Neural progenitor cell (in vitro differentiated cells): ENCODE measurements at regions not wholly inside any gene's neighbourhood (a gene's known extent, or its start where the extent isn't known, plus 50 kb on each side); places are given as distances from the start of the nearest gene placed in this dataset.

Experiments used
- DNase-seq: peaks from one replicate; pipeline ENCODE4 v3.0.0-alpha.2; 2016; ENCODE audit warnings: low spot score
- H2AFZ ChIP-seq: fragments of 200-600 bp; sonication (generic); replicated peaks from 2 replicates; pipeline ENCODE4 v1.6.1; 2016; ENCODE audit warnings: antibody characterized with exemption
- H3F3A ChIP-seq: fragments of 200-600 bp; sonication (generic); 2 replicates; pipeline ENCODE4 v1.6.1; 2016; ENCODE audit warnings: antibody characterized with exemption, low read depth
- H3K27ac ChIP-seq: fragments of 200-600 bp; sonication (generic); 2 replicates; pipeline ENCODE4 v1.5.1; 2016; ENCODE audit warnings: mild to moderate bottlenecking
- H3K27me3 ChIP-seq: fragments of 200-600 bp; sonication (generic); 2 replicates; pipeline ENCODE4 v1.6.1; 2016; ENCODE audit warnings: mild to moderate bottlenecking, moderate library complexity
- H3K36me3 ChIP-seq: fragments of 200-600 bp; sonication (generic); 2 replicates; pipeline ENCODE4 v1.5.1; 2016
- H3K4me1 ChIP-seq: fragments of 200-600 bp; sonication (generic); 2 replicates; pipeline ENCODE4 v1.6.1; 2016; ENCODE audit warnings: mixed run types
- H3K4me2 ChIP-seq: fragments of 200-600 bp; sonication (generic); 2 replicates; pipeline ENCODE4 v1.6.1; 2016
- H3K4me3 ChIP-seq: fragments of 200-600 bp; sonication (generic); 2 replicates; pipeline ENCODE4 v1.5.1; 2016
- H3K79me2 ChIP-seq: fragments of 200-600 bp; sonication (generic); 2 replicates; pipeline ENCODE4 v1.6.1; 2016; ENCODE audit warnings: low read depth
- H3K9ac ChIP-seq: fragments of 200-600 bp; sonication (generic); 2 replicates; pipeline ENCODE4 v1.6.1; 2016
- H3K9me3 ChIP-seq: fragments of 200-600 bp; sonication (generic); 2 replicates; pipeline ENCODE4 v1.5.1; 2016; ENCODE audit warnings: low read depth
- H4K20me1 ChIP-seq: fragments of 200-600 bp; sonication (generic); 2 replicates; pipeline ENCODE4 v1.6.1; 2016; ENCODE audit warnings: low read depth
- H3K27ac Mint-ChIP-seq: 3 replicates; pipeline ENCODE4 v1.8.0; 2021; ENCODE audit warnings: mixed read lengths
- H3K27me3 Mint-ChIP-seq: 2 replicates; pipeline ENCODE4 v1.8.0; 2022; ENCODE audit warnings: low read depth, mild to moderate bottlenecking, inconsistent platforms, moderate library complexity, mixed read lengths; ENCODE audit not compliant: insufficient read depth
- H3K36me3 Mint-ChIP-seq: 3 replicates; pipeline ENCODE4 v1.8.0; 2021; ENCODE audit warnings: mixed read lengths
- H3K4me1 Mint-ChIP-seq: 3 replicates; pipeline ENCODE4 v1.8.0; 2021; ENCODE audit warnings: mixed read lengths
- H3K4me3 Mint-ChIP-seq: 3 replicates; pipeline ENCODE4 v1.8.0; 2021; ENCODE audit warnings: mild to moderate bottlenecking, moderate library complexity, mixed read lengths
- H3K9me3 Mint-ChIP-seq: 3 replicates; pipeline ENCODE4 v1.8.0; 2020; ENCODE audit warnings: mixed read lengths
- EZH2 ChIP-seq: fragments of 200-600 bp; sonication (generic); IDR thresholded peaks from 2 replicates; pipeline ENCODE4 v1.6.1; 2017; ENCODE audit warnings: antibody characterized with exemption, mild to moderate bottlenecking, moderate library complexity
- EZH2phosphoT487 ChIP-seq: fragments of 200-600 bp; sonication (generic); IDR thresholded peaks from 2 replicates; pipeline ENCODE4 v1.6.1; 2017; ENCODE audit warnings: antibody characterized with exemption
- TF ChIP-seq, protein P1 (sequence below): fragments of 200-600 bp; sonication (generic); IDR thresholded peaks from 2 replicates; pipeline ENCODE4 v1.5.1; 2017; ENCODE audit warnings: antibody characterized with exemption, mild to moderate bottlenecking

DNA sequence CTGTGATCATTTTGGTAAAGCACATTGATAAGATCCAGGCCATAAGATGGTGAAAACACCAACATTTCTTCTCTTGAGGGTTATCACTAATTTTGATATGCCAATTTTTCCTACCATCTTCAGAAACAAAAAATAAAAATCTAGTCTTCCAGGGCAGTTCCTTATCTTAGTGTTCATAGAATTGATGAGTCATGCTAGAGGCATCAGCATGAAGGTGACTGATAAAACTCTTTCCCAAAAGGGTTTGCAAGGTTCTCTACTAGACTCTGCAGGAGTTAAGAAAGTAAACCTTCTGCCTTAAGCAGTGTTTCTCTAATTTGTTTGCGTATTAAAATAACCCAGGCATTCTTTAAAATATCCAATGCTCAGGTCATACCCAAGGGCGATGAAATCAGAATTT lies 483.1 kb upstream of the CNTNAP2 start:
- no peaks in the 10 kb centered on the region for H3K4me1 ChIP-seq
- no peak overlapping the region for H2AFZ ChIP-seq
- no peak overlapping the region for H3K27ac ChIP-seq
- Mint-ChIP-seq H3K27me3 (no peaks in the 10 kb centered on the region), H3K9me3 (no peaks in the 10 kb centered on the region), H3K4me1 (no peaks in the 10 kb centered on the region), H3K27ac (no peak overlapping the region), H3K4me3 (no peak overlapping the region), H3K36me3 (no peaks in the 10 kb centered on the region)
- no peaks in the 10 kb centered on the region for H3K36me3 ChIP-seq
- no peaks in the 10 kb centered on the region for H4K20me1 ChIP-seq
- no peak for DNase-seq
- H3K9ac ChIP-seq, result no peak overlapping the region
- H3K79me2 ChIP-seq, result no peaks in the 10 kb centered on the region
- H3K4me3 ChIP-seq, result no peak overlapping the region
- H3F3A ChIP-seq, result no peaks in the 10 kb centered on the region
- H3K4me2 ChIP-seq, result no peak overlapping the region
- TF ChIP-seq EZH2 (no peak), EZH2phosphoT487 (no peak)
- TF ChIP-seq, protein P1, sequence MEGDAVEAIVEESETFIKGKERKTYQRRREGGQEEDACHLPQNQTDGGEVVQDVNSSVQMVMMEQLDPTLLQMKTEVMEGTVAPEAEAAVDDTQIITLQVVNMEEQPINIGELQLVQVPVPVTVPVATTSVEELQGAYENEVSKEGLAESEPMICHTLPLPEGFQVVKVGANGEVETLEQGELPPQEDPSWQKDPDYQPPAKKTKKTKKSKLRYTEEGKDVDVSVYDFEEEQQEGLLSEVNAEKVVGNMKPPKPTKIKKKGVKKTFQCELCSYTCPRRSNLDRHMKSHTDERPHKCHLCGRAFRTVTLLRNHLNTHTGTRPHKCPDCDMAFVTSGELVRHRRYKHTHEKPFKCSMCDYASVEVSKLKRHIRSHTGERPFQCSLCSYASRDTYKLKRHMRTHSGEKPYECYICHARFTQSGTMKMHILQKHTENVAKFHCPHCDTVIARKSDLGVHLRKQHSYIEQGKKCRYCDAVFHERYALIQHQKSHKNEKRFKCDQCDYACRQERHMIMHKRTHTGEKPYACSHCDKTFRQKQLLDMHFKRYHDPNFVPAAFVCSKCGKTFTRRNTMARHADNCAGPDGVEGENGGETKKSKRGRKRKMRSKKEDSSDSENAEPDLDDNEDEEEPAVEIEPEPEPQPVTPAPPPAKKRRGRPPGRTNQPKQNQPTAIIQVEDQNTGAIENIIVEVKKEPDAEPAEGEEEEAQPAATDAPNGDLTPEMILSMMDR, result no peak
- no peaks in the 10 kb centered on the region for H3K27me3 ChIP-seq
- no peaks in the 10 kb centered on the region for H3K9me3 ChIP-seq

DNA sequence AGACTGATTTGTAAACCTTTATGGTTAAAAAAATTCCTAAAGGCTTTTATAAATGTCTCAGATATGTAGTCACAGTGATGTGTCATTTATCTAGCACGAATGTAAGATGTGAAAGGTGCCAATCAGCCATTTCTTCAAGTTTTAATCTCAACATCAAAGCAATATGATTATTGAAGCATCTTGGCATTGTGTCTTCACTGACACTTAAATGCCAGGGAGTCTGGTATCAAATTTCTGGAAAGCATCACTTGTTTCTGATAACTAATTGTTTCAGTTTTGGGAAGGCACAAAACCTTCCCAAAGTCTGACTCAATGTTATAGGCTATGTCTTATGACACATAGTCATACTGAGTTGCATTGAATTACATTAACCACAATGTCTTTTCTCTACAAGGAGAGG lies 492.0 kb upstream of the CNTNAP2 start:
- Histone ChIP-seq H3K27me3 (no peaks in the 10 kb centered on the region), H3K4me3 (no peak overlapping the region), H3K4me1 (no peaks in the 10 kb centered on the region), H3K79me2 (no peaks in the 10 kb centered on the region), H3K9ac (no peak overlapping the region), H3K9me3 (no peaks in the 10 kb centered on the region), H2AFZ (no peak overlapping the region), H3K36me3 (no peaks in the 10 kb centered on the region), H4K20me1 (no peaks in the 10 kb centered on the region), H3K27ac (no peak overlapping the region), H3F3A (no peaks in the 10 kb centered on the region), H3K4me2 (no peak overlapping the region)
- TF ChIP-seq EZH2phosphoT487 (no peak), EZH2 (no peak)
- TF ChIP-seq, protein P1, result no peak
- Mint-ChIP-seq H3K27ac (no peak overlapping the region), H3K36me3 (no peaks in the 10 kb centered on the region), H3K9me3 (no peaks in the 10 kb centered on the region), H3K4me1 (peaks cover 4% of the 10 kb centered on the region), H3K4me3 (no peak overlapping the region), H3K27me3 (no peaks in the 10 kb centered on the region)
- no peak for DNase-seq

DNA sequence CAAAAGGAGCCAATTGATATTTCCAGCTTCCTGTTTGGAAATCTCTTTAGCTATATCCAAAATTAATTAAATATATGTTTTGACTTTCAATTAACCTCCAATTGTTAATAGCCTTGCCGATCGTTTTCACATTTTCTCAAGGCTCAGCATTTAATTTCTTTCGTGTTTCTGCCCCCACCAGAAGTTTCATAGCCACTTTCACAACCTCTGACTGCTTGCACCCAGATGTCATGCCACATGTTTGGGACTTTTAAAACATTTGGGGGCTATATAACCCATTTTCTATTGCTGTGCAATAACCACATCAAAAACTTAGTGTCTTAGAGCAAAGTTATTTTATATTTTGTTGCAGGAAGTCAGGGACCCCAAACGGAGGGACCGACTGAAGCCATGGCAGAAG lies 510.6 kb upstream of the CNTNAP2 start:
- Histone ChIP-seq H3K27me3 (no peaks in the 10 kb centered on the region), H3K9ac (no peak overlapping the region), H3K36me3 (no peaks in the 10 kb centered on the region), H3F3A (no peaks in the 10 kb centered on the region), H3K4me2 (no peak overlapping the region), H3K9me3 (no peaks in the 10 kb centered on the region), H3K4me1 (no peaks in the 10 kb centered on the region), H3K4me3 (no peak overlapping the region), H3K27ac (no peak overlapping the region), H4K20me1 (no peaks in the 10 kb centered on the region), H2AFZ (no peak overlapping the region), H3K79me2 (no peaks in the 10 kb centered on the region)
- H3K9me3 Mint-ChIP-seq, result peaks cover 3% of the 10 kb centered on the region
- no peaks in the 10 kb centered on the region for H3K27me3 Mint-ChIP-seq
- no peaks in the 10 kb centered on the region for H3K4me1 Mint-ChIP-seq
- no peak for DNase-seq
- no peak overlapping the region for H3K27ac Mint-ChIP-seq
- no peak for TF ChIP-seq EZH2phosphoT487
- TF ChIP-seq, protein P1, result no peak
- TF ChIP-seq EZH2, result no peak
- no peaks in the 10 kb centered on the region for H3K36me3 Mint-ChIP-seq
- no peak overlapping the region for H3K4me3 Mint-ChIP-seq

DNA sequence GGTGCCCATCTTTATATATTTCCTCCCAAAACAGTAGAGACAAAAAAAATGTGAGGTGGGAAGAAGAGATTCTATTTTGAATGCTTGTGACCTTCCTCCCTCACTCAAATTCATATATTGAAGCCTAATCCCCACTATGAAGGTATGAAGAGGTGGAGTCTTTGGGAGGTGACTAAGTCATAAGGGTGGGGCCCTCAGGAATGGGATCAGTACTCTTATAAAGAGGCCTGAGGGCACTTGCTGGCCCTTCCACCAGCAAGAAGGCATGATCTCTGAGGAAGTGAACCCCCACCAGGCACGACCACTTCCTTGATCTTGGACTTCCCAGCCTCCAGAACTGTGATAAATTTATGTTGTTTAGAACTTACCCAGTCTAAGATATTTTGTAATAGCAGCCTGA lies 517.2 kb upstream of the CNTNAP2 start:
- no peaks in the 10 kb centered on the region for H3F3A ChIP-seq
- H4K20me1 ChIP-seq, result no peaks in the 10 kb centered on the region
- H3K27ac ChIP-seq, result no peak overlapping the region
- no peak overlapping the region for H3K4me3 Mint-ChIP-seq
- no peaks in the 10 kb centered on the region for H3K79me2 ChIP-seq
- H2AFZ ChIP-seq, result no peak overlapping the region
- no peaks in the 10 kb centered on the region for H3K4me1 Mint-ChIP-seq
- H3K9ac ChIP-seq, result no peak overlapping the region
- no peak for DNase-seq
- no peak overlapping the region for H3K27ac Mint-ChIP-seq
- H3K27me3 Mint-ChIP-seq, result no peaks in the 10 kb centered on the region
- no peaks in the 10 kb centered on the region for H3K4me1 ChIP-seq
- no peaks in the 10 kb centered on the region for H3K9me3 Mint-ChIP-seq
- no peaks in the 10 kb centered on the region for H3K9me3 ChIP-seq
- H3K4me2 ChIP-seq, result no peak overlapping the region
- H3K36me3 Mint-ChIP-seq, result no peaks in the 10 kb centered on the region
- no peaks in the 10 kb centered on the region for H3K27me3 ChIP-seq
- no peak overlapping the region for H3K4me3 ChIP-seq
- TF ChIP-seq, protein P1, result no peak
- no peak for TF ChIP-seq EZH2
- no peak for TF ChIP-seq EZH2phosphoT487
- no peaks in the 10 kb centered on the region for H3K36me3 ChIP-seq
